IPS-NIHi7 (cell line): ENCODE measurements at regions not wholly inside any gene's neighbourhood (a gene's known extent, or its start where the extent isn't known, plus 50 kb on each side); places are given as distances from the start of the nearest gene placed in this dataset.
A peak's percentile ranks its signal among the peaks of the same experiment; 100 is the strongest.
"Not testable (repeated sequence)": the region's sequence is repeated elsewhere in the genome, so short reads cannot be mapped to it uniquely, and the experiment has no call there.

Experiments used
- DNase-seq: peaks from one replicate; pipeline ENCODE4 v3.0.0; 2012; ENCODE audit warnings: mixed read lengths; ENCODE audit errors: extremely low spot score

DNA sequence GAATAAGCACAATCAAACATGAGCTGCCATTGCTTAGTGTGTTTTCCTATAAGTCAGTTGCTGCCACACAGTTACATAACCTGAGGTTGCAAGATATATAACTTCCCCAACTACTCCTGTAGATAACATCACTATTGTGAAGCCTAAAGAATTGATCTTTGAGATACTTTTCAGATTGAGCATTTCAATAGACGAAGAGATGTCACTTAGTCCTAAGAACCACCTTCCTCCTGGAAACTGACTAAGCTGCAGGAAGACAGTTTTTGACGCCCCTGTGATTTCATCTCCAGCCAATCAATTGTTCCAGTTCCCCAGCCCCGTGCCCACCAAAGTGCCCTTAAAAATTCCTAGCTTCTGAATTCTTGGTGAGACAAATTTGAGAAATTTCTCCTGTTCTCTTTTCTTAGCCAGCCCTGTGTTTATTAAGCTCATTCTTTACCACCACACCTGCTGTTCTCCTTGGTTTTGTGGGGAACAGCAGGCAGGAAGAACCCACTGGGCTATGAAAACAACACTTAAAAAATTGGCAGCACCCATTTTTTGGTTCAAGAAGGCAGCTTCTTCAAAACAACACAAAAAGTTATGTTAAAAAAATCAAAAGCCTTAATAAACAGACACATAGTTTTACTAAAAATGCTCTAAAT, 317.1 kb upstream of the PABPC4L start:
- DNase-seq: no peak

GRCh38 chr4:134510544-134510943, 309.0 kb upstream of the PABPC4L start:
- no peak for DNase-seq

DNA sequence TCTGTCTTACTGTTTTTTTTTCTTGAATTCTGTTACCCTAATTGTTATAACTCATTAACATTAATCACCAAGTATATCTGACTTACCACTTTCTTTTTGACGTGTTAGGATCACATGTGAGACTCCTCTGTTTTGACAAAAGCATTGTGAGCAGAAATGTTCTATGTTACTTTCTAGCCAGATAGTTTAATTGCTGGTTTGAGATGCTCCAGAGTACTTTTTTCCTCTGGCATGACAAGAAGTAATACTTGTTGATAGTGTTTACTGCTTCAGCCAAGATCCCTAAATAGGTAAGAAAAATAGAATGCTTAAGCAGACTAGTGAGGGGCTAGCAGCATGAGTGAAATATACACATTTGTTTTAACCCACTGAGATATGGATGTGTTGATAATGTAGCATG, 303.9 kb upstream of the PABPC4L start:
- DNase-seq: no peak

DNA sequence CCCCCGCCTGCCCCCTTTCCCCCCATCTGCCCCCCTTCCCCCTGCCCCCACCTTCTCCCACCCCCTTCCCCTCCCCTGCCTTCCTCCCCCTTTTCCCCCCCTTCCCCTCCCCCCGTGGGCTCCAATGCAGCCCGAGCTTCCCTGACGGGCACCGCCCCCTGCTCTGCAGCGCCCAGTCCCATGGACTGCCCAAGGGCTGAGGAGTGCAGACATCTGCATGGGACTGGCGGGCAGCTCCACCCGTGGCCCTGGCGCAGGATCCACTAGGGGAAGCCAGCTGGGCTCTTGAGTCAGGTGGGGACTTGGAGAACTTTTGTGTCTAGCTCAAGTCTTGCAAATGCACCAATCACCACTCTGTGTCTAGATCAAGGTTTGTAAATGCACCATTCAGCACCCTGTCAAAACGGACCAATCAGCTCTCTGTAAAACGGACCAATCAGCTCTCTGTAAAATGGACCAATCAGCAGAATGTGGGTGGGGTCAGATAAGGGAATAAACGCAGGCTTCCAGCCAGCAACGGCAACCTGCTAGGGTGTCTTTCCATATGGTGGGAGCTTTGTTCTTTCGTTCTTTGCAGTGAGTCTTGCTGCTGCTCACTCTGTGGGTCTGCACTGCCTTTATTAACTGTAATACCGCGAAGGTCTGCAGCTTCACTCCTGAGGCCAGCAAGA, 300.5 kb upstream of the PABPC4L start:
- DNase-seq: no peak

DNA sequence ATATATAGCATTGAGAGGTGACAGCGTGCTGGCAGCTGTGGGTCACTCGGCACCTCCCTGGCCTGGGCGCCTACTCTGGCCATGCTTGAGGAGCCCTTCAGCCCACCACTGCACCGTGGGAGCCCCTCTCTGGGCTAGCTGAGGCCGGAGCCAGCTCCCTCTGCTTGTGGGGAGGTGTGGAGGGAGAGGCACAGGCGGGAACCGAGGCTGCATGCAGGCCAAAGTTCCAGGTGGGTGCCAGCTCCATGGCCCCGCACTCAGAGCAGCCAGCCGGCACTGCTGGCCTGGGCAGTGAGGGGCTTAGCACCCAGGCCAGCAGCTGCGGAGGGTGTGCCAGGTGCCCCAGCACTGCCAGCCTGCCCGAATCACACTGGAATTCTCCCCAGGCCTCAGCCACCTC, 299.9 kb upstream of the PABPC4L start:
- DNase-seq: not testable (repeated sequence)

- DNase-seq: no peak
Observed at GRCh38 chr4:134499074-134499473, 297.5 kb upstream of the PABPC4L start.

DNA sequence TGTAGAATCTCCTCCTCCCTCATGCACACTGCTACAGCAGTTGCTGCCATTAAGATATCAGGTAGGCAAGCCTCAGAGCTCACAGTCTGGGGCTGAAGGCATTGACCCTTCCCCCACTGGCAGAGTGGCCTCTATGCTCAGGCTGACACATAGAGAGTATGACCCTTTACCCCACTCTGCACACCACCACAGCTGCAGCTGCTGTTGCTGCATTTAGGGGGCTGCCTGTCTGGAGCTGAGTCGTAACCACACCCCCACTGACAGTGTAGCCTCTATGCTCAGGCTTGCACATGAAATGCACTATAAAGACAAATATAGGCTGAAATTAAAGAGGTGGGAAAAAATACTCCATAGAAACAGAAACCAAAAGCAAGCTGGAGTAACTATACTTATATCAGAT, 289.3 kb upstream of the PABPC4L start:
- DNase-seq: peak; percentile 7

GRCh38 chr4:134483514-134483913, 281.9 kb upstream of the PABPC4L start:
- DNase-seq: not testable (repeated sequence)

DNA sequence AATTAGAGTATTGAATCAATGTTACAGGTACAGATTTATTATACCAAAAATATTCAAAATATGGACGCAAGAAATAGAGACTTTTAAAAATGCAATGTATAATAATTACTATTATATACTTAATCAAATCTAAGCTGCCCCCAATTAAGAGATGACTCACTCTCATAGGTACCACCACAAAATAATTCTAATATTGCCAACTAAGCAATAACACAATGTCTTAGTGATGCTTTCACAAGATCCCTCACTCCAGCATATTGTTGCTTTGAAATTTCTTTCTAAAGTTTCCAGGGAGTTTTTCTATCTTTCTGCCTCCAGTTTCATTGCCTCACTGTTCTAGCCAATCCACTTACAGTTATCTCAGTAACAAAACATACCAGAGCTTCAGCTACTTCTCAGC, 270.0 kb upstream of the PABPC4L start:
- no peak for DNase-seq

- DNase-seq: peak; percentile 28
Observed at GRCh38 chr4:134470544-134470943, 269.0 kb upstream of the PABPC4L start.

DNA sequence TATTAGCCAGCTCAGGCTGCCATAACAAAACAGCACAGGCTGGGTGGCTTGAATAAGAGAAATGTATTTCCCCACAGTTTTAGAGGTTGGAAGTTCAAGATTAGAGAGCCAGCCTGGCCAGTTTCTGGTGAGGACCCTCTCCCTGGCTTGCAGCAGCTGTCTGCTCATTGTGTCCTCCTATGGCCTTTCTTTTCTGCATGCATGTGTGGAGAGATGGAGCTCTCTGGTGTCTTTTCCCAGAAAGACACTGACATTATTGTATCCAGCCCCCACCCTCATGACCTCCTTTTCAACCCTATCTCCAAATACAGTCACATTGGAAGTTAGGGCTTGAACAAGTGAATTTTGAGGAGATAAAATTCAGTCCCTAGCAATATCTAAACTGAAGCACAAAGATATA, 263.8 kb upstream of the PABPC4L start:
- peak; percentile 12 for DNase-seq

DNA sequence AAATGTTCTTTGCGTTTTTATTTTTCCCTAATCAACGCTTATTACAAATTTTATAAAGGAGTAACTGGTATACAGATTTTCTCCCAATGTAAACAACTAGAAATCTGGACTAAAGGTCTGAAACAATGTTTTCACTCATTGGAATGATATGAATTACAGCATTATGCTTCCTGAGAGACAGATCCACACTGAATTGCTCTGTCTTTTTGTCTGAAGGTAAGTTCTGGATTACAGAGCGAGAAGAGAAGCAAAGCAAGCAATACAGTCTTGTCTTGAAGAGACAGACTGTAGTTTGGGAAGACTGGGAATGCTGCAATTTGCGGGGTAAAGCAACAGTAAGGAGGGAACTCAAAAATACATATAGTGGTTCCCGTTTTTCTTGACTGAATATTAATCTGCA, 262.2 kb upstream of the PABPC4L start:
- DNase-seq: no peak

DNA sequence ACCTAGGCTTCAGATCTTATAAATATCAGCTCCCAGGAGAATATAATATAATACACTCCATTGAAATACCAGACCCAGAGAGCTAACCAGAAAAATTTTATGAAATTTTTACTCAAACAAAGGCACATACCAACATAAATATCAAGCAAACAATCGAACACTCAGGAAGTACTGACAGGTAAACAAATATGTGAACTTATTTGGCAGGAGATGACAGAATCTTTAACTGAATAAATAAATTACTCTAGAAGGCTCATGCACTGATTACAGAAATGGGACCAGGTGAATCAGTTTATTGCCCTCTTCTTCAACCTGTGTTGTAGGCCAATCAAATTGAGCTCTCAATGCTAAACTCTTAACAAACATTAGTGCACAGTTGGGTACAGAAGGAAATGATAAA, 225.2 kb upstream of the PABPC4L start:
- DNase-seq: no peak

DNA sequence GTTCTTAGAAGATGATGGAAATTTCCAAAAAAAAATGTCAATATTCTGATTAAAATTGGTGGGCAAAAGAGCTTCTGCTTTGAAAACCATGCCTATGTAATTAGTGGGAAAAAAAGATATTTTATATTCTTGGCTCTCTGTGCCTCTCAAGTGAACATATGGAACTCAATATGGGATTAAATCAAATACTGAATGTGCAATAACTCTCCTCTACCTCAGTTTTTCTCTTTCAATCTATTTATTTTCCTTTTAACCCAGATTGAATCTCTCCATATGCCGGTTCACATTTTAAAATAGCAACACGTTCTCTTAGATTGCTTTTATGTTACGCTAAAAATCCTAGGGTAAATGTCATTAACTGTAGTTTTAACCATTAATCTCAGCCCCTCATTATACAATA, 224.2 kb upstream of the PABPC4L start:
- DNase-seq: no peak

DNA sequence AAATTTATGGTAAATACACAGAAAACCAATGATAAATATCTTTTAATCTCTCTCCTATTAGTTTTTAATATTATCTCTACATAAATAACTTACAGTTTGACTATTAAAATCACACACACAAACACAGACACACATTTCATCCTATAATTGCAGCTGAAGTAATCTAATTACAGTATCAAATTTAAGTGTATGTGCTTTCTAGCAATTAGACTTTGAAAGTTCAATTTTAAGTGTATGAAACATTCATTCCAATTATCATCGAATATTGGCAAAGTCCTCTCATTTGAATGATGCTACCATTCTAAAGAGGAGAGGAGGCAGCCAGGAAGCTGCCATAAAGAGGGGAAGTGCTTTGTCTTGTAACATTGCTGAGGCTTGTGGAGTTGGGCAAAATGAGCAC, 221.2 kb upstream of the PABPC4L start:
- no peak for DNase-seq

DNA sequence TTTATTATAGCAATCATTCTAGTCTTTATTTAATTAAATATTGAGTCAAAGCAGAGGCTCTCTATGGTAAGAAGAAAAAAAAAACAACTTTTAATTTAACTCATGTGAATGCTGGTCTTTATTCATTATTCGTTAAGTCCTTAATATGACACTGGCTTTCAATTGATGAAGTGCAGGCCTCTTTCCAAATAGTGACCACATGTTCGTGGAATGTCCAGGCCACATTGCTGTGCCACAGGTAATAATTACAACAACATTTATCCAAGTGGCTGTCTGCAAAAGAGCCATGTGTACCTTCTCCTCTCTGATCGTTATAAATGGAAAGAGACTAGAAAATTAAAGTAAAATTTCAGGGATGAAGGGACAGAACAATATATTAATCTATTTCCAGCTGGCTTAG, 220.1 kb upstream of the PABPC4L start:
- DNase-seq: no peak

DNA sequence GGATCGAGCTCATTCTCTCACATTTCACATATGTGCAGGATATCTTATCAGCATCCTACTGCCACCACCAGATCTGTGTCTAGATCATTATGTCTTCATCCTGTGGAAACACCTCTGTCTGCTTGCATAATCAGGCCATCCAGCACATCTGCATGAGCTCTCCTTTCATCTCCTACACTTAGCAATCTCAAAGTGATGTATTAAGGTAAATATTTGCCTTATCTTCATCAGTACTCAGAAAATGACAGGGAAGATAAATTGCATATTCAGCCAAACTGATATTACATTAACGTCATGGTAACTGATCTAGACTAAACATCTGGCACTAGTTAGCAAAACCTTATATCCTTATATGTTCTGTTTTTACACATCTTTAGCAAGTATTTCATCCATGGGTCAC, 207.3 kb upstream of the PABPC4L start:
- no peak for DNase-seq

DNA sequence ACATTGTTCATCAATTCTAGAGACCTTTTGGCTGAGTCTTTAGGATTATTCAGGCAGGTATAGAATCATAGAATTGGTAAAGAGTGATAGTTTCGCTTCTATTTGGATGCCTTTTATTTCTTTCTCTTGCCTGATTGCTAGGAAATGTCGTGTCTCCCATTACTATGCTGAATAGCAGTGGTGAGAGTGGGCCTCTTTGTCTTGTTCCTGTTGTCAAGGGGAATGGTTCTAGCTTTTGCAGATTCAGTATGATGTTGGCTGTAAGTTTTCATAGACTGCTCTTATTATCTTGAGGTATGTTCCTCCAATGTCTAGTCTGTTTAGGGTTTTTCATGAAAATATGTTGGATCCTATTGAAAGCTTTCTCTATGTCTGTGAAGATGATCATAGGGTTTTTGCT, 200.2 kb upstream of the PABPC4L start:
- DNase-seq: no peak

DNA sequence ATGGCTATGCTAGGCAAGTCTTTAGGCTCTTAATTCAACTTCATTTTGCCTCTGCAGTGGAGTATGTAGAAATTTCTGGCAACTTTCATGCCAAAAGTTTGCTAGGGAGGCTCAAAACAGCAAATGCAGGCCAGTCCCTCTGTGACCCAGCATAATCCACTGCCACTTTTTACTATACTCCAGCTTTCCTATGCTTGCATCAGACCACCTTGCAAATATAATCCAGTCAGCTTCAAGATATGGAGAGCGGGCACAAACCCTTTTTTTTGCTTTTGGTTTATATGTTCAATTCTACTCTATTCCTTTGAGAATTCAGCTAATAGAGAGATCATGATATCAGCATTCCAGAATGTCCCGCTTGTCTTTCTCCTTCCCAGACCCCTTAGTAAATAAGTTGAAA, 192.0 kb upstream of the PABPC4L start:
- DNase-seq: no peak

DNA sequence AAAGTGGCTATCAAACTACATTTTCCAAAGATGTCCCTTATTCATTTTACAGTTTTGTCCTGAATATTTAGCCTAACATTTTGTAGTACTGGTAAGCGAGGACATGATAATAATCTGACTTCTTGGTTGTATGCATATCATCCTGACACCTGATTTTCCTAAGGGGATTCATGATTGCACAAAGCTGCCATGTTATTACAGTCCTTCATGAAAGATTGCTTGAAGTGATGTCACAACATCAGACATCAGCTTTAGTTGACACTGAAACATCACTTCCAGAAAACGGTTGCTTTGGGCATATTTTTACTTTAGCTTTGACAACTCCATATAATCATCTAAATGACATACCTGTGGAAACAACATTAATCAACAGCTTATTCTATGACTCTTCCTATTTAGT, 188.7 kb upstream of the PABPC4L start:
- no peak for DNase-seq

DNA sequence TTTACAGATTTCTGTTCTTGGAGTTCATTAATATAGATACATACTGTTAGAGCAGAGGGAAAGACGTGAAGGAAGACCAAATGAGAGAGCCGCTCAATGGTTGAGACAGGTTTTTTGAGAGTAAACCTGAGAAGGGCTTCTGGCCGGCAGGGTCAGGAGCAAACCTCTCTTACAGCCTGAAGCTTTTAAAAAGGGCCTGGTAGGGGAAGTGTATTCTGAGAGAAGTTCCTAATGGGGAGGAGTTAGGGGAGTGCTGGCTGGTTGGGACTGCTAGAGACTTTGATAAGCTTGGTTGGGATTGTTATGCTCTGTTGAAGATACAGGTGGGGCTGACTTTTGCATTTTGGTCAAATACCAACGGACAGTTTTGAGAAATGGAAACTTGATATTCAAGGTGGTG, 186.8 kb upstream of the PABPC4L start:
- peak; percentile 25 for DNase-seq

DNA sequence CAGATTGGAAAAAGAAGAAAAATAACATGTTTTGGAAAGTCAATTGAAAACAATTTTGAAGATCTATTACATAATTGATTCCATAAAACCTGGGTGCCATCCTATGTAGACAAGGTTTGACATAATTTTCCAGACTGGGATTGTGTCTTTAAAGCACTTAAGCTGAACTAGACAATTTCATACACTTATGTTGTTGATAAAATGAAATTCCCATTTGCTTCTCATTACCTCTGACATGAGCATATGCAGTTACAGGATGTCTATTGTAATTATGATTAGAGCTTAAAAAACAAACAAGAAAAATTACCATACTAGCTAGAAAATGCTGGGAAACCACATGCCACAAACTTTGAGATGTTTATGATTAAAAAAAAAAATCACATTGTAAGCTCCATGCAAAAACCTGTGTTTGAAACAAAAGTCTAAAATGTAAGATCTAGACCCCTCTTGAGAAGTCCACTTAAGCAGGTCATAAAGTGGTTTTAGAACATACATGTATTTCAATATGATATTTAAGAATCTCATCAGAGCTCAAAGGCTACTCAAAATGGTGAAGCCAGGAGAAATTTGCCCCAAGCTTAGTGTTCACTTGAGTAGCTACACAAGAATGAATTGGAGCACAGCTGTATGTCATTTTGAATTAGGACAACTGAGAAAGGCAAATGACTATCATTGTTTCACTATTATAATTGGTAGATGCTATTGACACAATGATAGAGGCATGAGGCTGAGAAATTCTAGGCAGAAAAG, 181.1 kb upstream of the PABPC4L start:
- no peak for DNase-seq

DNA sequence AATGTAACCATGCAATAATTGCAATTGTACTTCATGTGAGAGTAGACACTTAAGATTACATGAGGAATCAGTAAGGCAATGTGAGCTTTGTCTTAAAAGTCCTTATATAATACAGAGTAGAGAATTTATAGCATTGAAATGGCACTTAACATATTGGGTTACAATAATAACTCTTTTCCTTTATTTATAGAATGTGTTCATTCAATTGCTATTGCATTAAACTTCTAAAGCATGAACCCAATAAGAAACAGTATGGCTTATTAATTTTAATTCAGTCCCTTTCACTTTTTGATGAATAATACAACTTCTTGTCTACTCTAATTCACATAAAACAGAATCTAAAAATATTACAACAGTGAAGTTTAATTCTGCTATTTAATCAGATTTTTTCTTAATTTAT, 174.2 kb upstream of the PABPC4L start:
- DNase-seq: no peak
